Astrocyte of the hippocampus (primary cell): ENCODE measurements at regions not wholly inside any gene's neighbourhood (a gene's known extent, or its start where the extent isn't known, plus 50 kb on each side); places are given as distances from the start of the nearest gene placed in this dataset.
A peak's percentile ranks its signal among the peaks of the same experiment; 100 is the strongest.

Source experiments
- DNase-seq: peaks from one replicate; pipeline ENCODE4 v3.0.0; 2011; ENCODE audit warnings: low read depth, low spot score

DNA sequence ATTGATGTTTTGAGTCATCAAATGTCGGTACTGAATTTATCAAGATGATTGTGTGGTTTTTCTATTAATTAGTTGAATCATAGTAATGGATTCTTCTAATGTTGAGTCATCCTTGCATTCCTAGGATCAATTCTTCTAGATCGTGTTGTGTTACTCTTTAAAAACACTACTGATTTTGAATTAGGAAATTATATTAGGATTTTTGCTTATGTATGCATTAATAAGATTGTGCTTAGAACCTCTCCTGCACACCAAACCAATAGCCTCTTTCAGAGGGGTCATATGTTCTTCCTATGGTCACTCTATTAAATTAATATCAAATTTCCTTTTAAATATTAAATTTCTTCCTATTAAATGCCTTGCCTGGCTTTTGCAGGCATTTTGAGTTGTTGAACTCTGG, 151.7 kb upstream of the TOPAZ1 start:
- no peak for DNase-seq

DNA sequence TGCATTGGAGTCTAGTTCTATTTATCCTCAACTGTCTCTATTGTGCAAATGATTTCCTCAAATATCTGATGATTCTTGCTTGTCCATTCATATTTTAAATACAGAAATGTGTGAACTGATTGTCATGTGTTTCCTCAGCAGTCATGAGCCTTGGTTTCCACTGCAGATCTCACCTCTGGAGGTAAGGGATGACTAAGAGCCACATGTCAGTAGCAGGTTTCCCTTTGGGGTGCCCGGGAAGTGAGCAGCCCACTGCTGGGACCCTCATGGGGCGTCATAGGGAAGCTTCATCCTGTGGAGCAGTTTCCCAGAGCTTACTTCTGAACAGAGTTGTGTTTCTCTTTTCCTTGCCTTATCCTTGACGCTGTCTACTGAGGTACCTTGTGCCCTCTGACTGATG, 149.2 kb upstream of the TOPAZ1 start:
- no peak for DNase-seq

DNA sequence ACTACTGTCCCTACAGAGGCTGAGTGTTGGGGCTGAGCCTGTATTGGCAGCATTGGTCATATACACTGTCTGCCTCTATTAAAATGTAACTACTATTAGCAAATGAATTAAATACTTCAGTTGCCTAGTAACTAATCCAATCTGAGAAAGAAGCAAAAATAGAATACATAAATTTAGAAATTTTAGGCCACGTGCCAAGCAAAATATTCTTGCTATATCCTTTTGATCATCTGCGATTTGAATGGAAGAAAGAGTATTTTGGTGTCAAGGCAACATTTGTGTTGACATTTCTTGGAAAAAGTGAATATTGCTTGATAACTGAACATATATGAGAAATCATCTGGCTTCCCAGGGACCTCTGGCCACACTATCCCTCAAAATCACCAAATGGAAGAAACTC, 148.2 kb upstream of the TOPAZ1 start:
- DNase-seq = no peak

DNA sequence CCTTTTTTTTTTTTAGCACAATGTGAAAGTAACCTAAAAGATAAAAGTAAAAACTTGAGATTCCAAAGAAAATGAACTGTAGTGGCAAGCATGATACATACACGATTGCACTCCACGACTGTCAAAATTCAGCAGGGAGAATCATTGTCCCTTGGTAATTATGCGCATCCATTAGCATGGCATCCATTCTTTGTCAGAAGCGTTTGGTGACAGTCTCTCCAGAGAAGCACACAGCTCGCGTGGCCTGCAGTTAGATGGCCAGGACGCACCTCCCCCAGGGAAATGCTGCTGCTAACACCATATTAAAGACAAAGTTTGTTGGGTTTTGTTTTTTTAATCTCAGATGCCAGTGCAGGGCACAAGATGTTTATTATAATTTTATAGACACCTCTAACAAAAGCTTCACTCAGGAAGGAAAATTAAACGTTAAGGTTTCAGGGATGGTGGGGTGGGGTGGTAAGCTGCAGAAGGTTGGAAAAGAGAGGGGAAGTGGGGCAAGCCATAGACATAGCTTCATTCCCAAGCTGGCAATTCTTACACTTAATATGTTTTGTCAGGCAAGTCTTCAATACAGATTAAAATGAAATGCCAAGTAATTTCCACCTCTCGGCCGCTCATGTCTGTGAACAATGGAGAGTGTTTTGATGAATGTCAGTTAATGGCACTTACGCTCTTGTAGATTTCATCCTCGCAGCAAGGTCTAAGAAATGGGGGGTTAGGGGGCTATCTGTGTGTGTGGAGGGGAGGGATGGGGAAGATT, 142.8 kb upstream of the TOPAZ1 start:
- DNase-seq = no peak

DNA sequence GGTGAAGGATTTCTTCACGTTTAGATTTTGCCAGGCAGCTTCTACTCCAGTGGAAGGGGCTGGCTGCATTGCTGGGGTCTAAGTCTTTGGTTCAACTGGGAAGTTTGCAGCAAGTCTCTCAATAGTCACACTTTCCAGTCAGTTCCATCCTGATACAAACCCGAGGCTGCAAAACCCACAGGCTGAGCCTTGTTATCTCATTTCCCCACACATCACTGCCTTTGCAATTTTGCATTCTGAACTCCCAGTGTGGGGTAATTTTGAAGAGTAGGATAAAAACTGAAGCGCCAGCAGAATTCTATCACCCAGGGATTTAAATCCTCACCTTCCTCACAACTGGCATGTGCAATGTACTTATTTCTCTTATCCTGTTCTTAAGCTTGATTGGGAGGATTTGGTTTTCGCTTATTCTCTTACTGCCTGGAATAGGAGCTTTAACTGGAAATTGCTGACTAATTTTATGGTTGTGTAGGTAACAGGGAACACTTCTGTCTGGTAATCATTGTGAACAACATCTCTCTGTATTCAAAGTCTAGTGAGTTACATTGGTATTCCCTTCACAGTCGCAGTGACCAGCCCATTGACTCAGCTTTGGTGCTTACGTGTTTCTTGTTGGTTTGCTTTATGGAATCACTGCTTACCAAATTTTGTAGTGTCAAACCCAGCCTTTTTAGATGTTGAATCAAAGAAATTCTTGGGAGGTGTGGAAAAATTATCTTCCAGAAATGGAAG, 142.0 kb upstream of the TOPAZ1 start:
- peak; percentile 50 for DNase-seq

DNA sequence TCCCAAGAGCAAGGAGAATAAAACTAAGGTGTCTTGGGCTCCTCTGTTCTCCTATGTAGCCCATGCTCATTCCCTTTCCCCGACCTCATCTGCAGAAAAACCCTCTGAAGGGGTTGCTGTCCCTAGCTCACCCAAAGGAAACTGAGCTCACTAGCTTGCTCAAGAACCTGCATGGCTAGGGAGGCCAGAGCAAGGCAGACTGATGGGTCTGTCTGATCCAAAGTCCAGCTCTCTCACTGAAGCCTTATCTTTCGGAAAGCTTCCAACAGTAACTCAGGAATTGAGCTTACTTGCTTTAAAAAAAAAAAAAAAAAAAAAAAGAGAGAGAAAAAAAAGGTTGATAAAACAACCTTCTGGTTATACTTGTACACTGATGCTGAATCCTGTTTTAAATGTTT, 141.4 kb upstream of the TOPAZ1 start:
- no peak for DNase-seq

DNA sequence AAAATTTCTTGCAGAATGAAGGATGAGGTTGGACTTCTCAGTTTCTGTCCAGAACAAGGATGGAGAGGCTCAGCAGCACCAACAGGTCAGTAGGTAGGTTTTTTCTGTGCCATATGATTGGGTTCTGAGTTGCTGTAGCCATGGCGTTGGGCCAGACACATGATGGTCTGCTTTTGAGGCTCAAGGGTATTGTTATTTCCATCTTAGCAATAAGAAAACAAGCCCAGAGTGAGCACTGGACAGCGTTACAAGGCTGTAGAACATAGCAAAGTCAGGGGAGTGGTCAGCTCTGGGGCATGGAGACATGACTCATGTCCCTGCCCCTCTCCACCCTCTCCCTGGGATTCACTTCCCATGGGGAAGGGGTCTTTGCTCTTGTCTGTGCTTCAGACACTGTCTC, 137.6 kb upstream of the TOPAZ1 start:
- peak; percentile 26 for DNase-seq

DNA sequence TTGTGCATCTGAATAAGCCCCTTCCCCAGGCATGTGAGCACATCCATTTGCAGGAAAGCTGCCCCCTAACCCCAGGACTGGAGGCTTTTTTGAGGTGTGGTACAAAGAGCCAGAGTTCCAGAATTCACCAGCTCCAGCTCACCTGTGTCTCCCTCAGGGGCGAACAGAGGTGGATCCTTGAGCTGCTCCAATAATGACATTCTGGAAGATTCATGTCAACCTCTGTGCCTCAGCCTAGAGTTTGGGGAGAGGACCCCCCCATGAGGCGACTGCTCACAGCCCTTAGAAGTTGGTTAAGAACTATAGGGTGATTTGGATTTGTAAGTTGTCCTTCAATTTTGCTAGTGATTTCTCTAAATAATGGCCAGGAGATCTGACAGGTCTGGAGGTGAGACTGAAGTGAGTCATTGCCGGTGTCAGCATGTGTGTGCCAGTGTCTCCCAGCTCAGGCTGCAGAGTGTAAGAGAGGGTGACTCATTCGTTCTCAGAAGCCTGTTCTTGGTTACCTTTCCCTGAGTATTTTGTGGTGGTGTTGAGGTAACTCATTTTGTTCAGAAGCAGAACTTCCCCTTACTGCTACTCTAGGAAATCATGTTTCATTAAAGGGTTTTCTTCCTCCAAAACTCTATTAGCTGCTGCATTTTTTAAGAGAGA, 136.9 kb upstream of the TOPAZ1 start:
- peak; percentile 80 for DNase-seq

DNA sequence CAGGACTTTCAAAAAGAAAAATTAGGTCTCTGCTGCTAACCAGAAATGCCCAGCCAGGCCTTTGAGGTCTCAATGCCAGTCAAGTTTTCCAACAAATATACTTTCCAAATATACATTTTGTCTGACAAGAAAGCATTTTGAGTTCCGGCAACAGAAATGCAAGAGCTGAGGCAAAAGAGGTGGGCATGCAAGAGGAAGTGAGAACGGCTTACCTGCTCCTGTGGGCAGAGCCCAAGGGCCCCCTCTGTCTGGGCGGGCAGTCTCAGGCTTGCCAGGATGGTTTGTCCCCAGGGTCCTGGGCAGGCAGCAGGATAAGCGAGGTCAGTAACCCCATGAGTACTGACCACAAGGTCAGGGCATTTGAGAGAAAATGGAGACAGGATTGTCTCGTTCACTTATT, 136.1 kb upstream of the TOPAZ1 start:
- DNase-seq = no peak

DNA sequence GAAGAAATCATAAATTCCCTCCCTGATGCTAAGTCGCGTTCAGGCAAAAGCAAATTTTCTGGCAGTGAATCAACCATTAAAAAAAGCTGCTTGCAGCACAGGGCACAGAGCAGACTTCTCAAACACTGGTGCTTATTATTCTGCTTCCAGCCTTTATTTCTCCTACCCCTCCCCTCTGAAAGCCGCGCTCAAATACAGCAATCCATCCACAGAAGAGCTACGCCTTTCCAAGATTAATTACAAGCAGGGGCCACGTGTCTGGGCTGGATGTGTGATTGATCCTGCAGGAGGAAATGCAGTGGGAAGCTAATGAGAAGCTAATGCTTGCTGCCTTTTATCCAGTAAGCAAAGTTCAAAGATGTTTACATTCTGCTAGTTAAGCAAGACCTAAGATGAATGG, 134.9 kb upstream of the TOPAZ1 start:
- peak; percentile 32 for DNase-seq

DNA sequence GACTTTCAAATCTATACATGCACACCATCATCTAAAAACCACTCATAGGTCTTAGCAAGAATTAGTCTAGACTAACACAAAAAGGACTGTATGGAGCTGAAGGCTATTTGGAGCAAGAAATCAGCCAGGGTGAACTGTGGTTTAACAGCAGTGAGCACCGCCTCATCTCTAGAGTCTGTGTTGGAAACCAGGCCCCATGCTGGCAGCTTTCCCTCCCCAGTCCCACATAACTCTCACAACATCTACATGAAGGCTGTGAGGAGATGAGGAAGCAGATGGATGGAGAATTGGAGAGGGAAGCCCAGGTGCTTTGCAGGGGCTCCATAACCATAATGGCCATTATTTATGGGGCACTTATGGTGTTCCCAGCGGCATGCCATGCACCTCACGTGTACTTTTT, 133.2 kb upstream of the TOPAZ1 start:
- DNase-seq = peak; percentile 41

DNA sequence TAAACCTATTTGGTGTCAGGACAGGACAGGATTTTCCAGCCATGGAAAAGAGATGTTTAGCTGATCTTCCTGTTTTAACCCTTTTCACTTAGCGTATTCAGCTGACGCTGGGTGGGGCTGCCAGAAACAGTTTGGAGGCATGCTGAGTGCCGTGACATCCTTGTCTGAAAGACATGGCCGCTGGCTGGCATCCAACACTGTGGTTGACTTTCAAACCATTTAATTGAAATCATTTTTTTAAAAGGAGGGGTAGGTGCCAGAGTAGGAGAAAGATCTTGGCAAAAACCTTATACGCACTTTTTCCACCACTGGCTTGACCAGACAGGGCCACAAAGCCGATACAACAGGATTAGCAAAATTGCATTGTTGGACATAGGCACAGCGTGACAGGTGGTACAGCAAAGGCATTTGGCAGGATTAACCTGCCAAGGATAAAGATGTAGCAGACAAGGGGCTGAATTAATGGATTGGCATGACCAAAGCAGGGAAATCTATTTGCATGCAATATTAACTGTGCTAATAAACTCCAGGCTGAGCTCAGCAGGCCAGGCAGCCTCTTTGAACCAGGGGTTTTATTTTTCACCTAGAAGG, 131.8 kb upstream of the TOPAZ1 start:
- peak; percentile 67 for DNase-seq

DNA sequence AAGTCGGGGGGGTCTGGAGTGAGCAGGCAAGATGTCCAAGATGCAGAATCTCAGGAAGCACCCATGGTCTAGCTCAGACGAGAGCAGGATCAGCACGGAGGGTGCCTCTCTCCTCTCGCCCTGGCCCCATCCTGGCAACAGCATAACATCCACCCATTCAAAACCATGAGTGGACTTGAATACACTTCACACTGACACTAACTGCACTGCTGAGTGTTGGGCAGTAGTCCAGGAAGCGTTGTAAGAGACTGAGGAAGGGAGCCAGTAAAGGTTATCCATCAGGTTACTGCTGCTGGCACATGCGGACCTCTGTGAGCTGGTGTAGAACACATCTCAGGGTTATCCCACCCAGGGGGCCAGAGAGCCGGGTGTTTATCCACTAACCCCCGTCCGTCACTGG, 131.0 kb upstream of the TOPAZ1 start:
- DNase-seq = no peak

DNA sequence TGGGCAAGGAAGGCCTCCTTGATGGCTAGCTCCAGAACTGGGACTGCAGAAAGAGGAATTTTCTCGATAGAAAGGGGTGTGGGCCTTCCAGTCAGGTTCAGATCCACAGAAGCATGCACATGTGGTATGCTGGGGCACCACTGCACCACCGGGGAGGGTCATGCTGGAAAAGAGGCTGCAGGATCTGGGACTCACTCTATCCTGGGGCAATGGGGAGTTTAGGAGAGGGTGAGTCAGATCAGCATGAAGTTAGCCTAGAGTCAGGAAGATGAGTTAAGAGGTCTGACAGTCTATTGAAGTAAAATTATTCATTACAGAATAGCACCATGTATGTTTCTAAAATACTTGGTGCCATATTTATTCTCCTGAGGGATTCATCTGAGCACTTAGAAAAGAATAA, 130.2 kb upstream of the TOPAZ1 start:
- DNase-seq = no peak

DNA sequence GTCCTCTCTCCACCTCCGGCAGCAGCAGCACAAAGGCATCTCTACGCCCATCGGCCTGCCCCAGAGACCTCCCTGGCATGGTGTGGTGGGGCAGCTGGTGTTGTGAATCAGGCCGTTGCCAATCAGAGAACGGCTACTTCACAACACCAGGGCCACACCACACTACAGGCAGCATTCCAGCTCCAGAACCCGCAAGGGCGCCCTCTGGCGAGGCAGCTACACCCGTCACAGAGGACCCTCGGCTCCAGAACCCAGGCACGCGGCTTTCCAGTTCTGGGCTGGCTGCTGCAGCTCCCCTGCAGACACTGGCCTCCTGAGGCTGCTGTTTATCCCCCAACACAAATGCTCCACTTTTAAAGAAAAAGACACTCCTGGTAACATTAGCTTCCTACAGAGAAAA, 127.5 kb upstream of the TOPAZ1 start:
- peak; percentile 38 for DNase-seq

DNA sequence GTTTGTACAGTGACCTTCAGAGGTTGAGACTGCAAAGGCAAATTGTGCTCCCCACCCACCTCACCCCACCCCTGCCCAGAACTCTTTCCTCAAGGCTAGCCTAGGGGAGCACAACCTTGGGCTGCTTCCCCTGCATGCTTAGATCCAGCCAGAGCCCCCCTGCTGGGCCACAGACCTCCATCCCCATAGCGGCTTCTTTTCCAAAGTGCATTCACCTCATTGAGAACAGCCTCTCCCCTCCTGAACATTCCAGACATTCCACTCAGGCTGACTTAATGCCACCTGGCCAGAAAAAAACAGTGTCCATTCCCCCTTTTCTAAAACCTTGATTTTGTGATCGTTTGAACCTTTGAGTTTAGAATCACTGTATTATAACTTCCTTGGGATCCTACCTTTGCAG, 124.4 kb upstream of the TOPAZ1 start:
- DNase-seq = peak; percentile 42

DNA sequence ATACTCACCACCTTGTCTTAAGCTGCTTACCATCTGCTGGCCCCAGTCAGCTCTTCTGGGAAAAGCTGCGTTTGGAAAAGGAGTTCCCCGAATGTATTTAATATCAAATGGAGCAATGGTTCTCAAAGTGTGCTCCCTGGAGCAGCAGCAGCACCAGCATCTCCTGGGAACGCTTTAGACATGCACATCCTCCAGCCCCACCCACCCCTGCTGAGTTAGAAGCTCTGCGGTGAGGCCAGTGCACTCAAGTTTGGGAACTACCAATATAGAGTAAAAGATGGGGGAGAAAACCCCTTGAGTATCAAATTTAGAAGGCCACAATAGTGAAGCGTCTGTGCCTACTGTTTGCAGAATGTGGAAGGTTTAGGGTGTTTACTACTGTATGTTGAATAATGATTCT, 124.0 kb upstream of the TOPAZ1 start:
- DNase-seq = no peak

DNA sequence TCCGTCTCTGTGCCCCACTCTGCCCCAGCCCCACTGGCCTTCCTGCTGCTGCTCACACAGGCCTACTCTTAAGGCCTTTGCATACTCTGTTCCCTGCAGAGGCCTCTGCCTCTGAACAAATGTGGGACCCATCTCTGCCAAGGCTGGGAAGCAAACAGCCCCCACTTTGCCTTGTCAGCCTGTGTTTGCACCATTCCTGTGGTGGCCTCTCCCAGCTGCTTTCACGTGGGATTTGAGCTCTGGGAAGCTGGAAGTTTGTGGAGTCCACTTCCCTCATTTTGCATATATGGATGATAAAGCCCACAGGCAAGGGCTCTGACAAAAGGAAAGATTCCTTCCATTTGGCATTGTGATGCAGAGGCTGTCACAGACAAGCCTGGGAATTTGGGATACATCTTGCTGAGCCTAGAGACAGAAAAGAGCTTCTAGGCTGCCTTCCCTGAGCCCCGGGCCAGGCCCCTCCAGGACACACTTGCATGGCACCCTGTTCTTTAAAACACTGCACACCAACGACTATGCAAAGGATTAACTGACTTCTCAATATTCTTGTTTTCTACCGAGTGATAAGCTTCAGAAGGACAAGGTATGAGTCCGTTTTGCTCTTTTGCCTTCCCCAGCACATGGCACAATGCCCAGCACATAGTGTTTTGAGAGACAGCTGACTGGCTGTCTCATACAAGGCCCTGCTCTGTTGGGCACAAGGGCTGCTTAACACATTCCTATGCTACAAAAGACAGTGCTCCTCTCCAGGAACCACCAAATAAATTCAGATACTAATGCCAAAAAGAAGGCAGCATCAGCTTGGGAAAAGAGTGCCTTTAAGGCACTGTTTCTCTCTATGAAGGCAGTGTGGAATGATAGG, 120.7 kb upstream of the TOPAZ1 start:
- DNase-seq = peak; percentile 68

DNA sequence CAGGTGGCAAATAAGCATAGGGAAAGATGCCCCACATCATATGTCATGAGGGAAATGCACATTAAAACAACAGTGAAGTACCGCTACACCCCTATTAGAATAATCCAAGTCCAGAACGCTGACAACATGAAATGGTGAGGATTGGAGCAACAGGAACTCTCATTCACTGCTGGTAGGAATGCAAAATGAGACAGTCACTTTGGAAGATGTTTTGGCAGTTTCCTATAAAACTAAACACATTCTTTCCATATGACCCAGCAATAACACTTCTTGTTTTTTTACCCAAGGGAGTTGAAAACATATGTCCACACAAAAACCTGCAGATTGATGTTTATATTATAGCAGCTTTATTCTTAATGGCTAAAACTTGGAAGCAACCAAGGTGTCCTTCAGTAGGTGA, 116.4 kb upstream of the TOPAZ1 start:
- DNase-seq = no peak

DNA sequence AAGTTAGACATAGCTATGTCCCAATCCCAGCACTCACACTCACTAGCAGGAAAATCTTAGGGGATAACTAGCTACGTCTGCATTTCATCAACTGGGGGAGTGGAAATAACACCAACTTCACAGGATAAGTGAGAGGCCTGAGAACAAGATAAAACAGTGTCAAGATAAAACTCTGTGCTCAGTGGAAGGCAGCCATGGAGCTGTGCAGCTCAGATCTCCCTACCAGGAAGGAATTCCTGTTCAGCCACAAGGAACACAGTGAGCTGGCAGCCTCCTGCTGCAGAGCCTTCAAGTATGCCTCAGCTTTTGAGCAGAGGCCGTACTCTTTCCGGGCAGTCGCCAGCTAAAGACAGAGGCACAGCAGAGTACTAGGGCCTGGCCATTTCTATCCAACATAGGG, 115.8 kb upstream of the TOPAZ1 start:
- DNase-seq = peak; percentile 76

DNA sequence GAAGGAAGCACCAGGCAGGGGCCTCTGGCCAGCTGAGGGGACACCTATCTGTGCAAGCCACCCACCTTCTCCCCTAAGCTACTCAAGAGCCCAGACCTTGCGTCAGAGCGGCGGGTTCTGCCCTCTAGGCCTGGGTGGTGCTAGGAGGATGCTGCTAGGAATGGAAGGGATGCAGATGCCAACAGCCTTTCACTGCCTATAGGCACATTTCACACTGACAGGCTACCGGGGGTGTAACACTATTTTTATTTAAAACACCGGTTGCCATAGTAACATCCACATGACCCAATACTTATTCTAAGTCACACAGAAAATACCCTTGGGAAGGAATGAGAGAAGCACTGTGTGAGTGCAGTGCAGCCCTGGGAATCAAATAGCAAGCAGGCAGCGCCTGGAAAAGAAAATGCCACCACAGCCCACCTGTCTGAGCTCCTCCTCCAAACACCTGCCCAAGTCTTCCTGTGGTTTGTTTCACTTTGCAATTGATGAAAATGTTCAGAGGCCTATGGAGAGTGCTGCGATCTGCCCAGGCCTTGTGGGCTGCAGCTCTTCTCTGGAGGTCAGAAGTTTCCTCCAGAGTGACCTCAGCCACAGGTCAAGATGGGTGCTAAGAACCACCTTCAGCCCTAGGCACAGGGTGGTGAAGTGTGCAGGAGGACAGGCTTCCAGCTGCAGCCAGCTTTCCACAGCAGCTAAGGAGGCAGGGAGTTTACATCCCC, 113.5 kb upstream of the TOPAZ1 start:
- DNase-seq = no peak
